GM21825 (cell line): ENCODE measurements at regions not wholly inside any gene's neighbourhood (a gene's known extent, or its start where the extent isn't known, plus 50 kb on each side); places are given as distances from the start of the nearest gene placed in this dataset.
A peak's percentile ranks its signal among the peaks of the same experiment; 100 is the strongest.

Source experiments
- ATAC-seq: cut with Tn5 transposase; IDR thresholded peaks from one replicate; pipeline ENCODE4 v1.9.1; 2021; ENCODE audit warnings: mild to moderate bottlenecking, moderate library complexity; ENCODE audit not compliant: unreplicated experiment

GRCh38 chr12:87687362-87687761, 341.8 kb downstream of the C12orf50 start:
- no peak for ATAC-seq

GRCh38 chr12:87685696-87686095, 343.5 kb downstream of the C12orf50 start:
- ATAC-seq = no peak

GRCh38 chr12:87679251-87679650, 349.9 kb downstream of the C12orf50 start:
- no peak for ATAC-seq

- no peak for ATAC-seq
Measured at GRCh38 chr12:87678453-87678852, 350.7 kb downstream of the C12orf50 start.

GRCh38 chr12:87676731-87677130, 352.5 kb downstream of the C12orf50 start:
- no peak for ATAC-seq

GRCh38 chr12:87671757-87672156, 357.4 kb downstream of the C12orf50 start:
- no peak for ATAC-seq

GRCh38 chr12:87670448-87670847, 358.8 kb downstream of the C12orf50 start:
- no peak for ATAC-seq

- no peak for ATAC-seq
Measured at GRCh38 chr12:87667378-87667777, 361.8 kb downstream of the C12orf50 start.

GRCh38 chr12:87661786-87662377, 367.3 kb downstream of the C12orf50 start:
- peak; percentile 75 for ATAC-seq

- ATAC-seq = no peak
Measured at GRCh38 chr12:87660987-87661774, 368.0 kb downstream of the C12orf50 start.

- ATAC-seq = no peak
Measured at GRCh38 chr12:87660291-87660690, 368.9 kb downstream of the C12orf50 start.

GRCh38 chr12:87656311-87656710, 372.9 kb downstream of the C12orf50 start:
- no peak for ATAC-seq

GRCh38 chr12:87651670-87652425, 377.4 kb downstream of the C12orf50 start:
- no peak for ATAC-seq

GRCh38 chr12:87642245-87642644, 387.0 kb downstream of the C12orf50 start:
- ATAC-seq = no peak

GRCh38 chr12:87618199-87618598, 411.0 kb downstream of the C12orf50 start:
- ATAC-seq = no peak

- ATAC-seq = no peak
Measured at GRCh38 chr12:87612996-87613395, 416.2 kb downstream of the C12orf50 start.

GRCh38 chr12:87608321-87608720, 420.9 kb downstream of the C12orf50 start:
- no peak for ATAC-seq

- no peak for ATAC-seq
Measured at GRCh38 chr12:87603727-87604126, 425.5 kb downstream of the C12orf50 start.

GRCh38 chr12:87599459-87599858, 429.7 kb downstream of the C12orf50 start:
- ATAC-seq = no peak

- ATAC-seq = no peak
Measured at GRCh38 chr12:87597114-87597513, 432.1 kb downstream of the C12orf50 start.

GRCh38 chr12:87596636-87597035, 432.6 kb downstream of the C12orf50 start:
- no peak for ATAC-seq

GRCh38 chr12:87596134-87596533, 433.1 kb downstream of the C12orf50 start:
- no peak for ATAC-seq
